NK-92 treated with Interleukin-12 subunit alpha and Interleukin-12 subunit beta, amount 100 ng/mL, for 24 hours (cell line): ENCODE measurements at regions not wholly inside any gene's neighbourhood (a gene's known extent, or its start where the extent isn't known, plus 50 kb on each side); places are given as distances from the start of the nearest gene placed in this dataset.

ENCODE experiments used
- DNase-seq: peaks from one replicate; lab custom pipeline; 2025; lab: John Stamatoyannopoulos, UW

GRCh38 chr6:87806635-87807034, 104.6 kb upstream of the AKIRIN2 start:
- DNase-seq, result no peak

- DNase-seq, result no peak
These were observed 104.1 kb upstream of the AKIRIN2 start for GRCh38 chr6:87806099-87806498.

DNA sequence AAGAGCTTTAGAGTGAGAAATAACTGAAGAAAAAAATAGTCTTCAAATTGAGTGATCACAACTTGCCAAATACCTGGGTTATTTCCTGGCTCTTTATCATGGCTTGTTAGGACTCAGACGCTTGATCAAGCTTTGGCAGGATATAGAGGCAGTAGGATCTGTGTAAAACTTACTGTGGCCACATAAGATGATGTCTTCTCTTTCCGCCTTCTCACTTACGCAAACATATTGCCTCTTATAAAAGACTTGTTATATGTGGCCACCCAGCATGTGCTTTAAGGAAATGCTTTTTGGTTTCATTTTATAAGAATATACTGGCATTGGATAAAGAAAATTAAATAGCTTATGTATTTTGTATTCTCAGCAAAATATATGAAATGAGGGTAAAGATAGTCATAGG, 101.8 kb upstream of the AKIRIN2 start:
- no peak for DNase-seq

DNA sequence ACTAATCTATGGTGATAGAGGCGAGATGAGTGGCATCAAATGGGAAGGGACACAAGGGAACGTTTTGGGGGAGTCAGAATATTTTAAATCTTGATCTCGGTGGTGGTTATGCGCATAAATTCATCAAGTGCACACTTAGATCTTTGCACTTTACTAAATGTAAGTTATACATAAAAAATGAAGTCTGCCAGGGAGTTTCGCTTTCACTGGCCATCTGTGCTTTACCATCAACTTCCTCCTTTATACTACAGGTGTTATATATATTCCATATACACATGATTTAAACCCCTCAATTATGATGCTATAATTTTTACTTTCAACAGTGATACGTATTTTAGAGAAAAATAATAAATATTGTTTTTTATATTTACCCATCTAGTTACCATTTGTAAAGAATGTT, 97.6 kb upstream of the AKIRIN2 start:
- DNase-seq, result no peak

DNA sequence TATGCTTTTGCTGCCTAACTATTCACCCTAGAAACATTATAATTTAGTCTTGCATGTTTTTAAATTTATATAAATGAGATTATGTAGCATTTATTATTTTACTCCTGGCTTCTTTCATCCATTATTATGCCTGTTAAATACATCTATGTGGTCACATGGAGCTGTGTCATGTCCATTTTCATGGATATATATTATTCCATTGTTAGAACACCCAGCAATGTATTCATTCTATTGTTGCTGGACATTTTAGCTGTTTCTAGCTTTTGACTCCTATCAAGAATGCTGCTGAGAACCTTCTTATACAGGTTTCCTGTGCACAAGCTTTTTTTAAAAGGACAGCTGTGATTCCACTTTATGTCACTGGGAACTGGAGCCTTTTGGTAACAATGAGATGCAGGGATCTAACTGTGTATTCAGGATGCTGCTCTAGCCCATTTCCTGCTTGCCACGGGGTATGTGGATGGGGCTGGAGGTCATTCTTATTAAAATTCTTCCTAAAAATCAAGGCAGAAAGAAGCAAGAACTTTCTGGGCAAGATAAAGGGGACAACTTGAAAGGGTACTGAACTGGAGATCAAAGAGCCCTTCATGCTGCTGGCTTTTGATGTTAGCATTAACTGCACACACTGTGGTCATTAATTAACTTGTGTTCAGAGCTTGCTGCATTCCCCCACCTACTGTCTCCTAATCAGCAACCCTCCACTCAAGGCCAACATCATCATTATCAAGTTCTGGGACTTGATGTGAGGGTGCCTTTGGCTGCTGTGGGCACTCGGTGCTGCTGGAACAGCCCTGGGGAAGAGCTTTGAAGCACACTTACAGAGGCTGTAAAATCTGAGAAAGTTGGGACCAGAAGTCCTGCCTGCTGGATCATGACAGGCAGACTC, 96.6 kb upstream of the AKIRIN2 start:
- no peak for DNase-seq

DNA sequence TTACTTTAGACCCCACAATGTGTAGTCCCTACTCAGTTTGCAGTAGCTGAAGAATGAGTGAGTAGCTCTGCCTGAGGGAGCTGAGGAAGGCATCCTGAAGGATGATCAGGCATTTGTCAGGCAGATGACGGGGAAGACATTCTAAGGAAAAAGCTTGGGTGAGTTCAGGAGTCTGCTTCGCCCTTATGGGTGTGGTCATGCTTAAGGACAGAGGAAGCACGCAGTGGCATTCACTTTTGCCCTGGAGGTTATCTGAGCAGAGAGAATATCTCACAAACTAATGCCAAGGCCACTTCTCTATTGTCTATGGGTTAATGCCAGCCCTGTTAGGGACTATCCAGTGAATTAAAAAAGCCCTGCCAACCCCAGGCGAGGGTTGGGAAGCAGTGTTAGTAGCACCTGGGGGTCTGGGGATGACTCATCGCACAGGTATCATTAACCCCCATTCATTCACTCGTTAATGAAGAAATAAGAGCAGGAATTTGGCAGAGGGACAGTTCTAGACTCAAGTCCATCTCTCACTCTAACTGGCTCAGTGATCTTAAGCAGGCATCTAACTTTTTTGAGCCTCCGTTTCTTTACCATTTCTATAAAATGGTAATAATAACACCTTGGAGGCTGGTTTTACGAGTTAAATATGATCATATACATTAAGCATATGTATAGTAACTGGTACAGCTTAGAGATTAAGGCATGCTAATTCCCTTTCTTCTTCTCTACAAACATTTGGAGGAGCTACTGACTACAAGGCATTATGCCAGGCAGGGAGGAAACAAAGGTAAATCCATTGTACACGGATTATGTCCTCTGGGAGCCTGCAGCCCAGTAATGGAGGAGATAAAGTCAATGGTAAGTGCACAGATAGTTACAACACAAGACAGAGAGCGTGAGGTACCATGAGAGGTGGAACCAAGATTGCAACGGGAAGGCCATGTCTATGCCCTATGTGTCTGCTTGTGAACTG, 93.2 kb upstream of the AKIRIN2 start:
- no peak for DNase-seq

- DNase-seq, result no peak
These were observed 91.3 kb upstream of the AKIRIN2 start for GRCh38 chr6:87793315-87793714.

DNA sequence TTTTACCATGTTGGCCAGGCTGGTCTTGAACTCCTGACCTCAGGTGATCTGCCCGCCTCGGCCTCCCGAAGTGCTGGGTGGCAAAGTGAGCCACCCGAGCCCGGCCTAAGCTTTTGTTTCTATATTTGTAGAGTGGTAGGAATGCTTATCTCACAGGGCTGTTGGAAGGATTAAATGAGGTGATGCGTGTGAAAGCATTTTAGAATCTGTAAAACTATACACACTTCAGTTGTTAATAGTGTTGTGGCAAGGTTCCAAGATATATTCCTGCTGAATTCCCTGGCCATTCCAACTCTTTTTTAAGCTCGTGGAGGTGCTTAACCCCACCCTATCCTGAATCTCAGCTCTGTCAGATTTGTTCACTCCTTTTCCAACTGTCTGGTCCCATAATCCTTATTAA, 89.9 kb upstream of the AKIRIN2 start:
- DNase-seq, result no peak

DNA sequence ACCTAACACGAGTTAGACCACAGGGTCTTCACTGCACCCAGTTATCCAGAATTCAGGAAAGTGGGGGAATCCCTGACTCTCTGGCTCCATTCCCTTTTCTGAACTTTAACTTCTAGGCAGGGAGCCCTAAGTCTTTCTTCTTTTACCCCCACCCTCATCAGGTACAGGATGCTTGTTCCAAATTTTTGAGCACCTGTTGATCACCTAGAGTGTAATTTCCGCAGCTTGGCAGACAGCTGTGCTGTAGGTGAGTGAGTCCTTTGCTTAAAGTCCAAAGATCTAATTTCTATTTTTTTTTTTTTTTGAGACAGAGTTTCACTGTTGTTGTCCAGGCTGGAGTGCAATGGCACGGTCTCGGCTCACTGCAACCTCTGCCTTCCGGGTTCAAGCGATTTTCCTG, 89.5 kb upstream of the AKIRIN2 start:
- no peak for DNase-seq

GRCh38 chr6:87791029-87791428, 89.0 kb upstream of the AKIRIN2 start:
- no peak for DNase-seq

- no peak for DNase-seq
These were observed 87.9 kb upstream of the AKIRIN2 start for GRCh38 chr6:87789900-87790290.

- no peak for DNase-seq
These were observed 87.3 kb upstream of the AKIRIN2 start for GRCh38 chr6:87789198-87789899.

DNA sequence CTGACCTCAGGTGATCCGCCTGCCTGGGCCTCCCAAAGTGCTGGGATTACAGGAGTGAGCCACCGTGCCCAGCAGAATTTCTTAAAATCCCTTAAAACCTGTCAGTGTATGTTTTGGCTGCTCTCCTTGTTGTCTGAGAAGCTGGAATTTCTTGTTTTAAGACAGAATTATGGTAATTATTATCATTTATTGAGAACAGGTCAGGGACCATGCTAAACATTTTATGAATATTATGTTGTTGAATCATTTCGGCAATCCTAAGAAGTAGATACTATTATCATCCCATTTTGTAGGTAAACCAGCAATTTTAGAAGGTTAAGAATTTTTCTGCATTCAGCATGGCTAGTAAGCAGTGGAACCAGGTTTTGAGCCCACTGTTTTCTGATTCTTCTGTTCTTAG, 86.1 kb upstream of the AKIRIN2 start:
- no peak for DNase-seq

DNA sequence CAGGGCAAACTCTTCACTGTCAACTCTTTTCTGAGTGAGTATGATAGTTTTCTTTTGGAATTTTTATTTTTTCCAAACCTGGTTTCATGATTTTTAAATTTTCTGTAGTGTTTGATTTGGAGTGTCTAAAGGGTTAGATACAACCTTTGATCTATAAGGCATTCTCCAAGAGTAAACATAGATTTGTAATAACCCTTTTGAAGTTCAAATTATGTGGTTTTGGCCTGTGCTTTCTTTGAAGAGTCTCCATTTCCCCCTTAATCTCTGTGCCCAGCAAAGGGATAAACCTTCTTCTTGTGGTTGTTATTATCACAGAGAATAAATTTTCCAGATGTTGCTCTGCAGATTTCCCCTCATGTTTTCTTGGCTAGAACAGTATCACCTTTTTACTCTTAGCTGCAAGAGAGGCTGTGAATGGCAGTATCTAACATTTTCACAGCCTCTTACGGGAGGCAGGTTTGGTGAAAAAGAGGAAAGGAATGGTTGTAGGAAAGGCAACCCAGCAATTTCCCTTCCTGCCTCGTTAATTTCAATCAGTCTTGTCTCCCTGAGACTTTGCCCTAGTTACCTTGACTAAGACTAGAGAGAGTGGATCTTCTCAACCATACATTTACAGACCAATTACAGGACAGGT, 83.3 kb upstream of the AKIRIN2 start:
- no peak for DNase-seq

GRCh38 chr6:87784690-87785089, 82.7 kb upstream of the AKIRIN2 start:
- DNase-seq, result no peak

DNA sequence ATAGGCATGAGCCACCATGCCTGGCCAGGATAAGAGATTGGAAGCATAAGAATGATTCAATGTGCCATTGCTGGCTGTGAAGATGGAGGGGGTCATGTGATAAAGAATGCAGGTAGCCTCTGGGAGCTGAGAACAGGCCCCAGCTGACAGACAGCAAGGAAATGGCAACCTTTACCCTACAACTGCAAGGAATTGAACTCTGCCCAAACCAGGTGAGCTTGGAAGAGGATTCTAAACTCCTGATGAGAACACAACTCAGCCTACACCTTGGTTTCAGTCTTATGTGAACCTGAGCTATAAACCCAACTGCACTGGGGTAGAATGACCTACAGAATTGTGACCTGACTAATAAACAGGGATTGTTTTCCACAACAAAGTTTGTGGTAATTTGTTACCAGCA, 82.0 kb upstream of the AKIRIN2 start:
- DNase-seq, result no peak

GRCh38 chr6:87779542-87779941, 77.5 kb upstream of the AKIRIN2 start:
- no peak for DNase-seq

GRCh38 chr6:87772597-87773530, 70.8 kb upstream of the AKIRIN2 start:
- no peak for DNase-seq

DNA sequence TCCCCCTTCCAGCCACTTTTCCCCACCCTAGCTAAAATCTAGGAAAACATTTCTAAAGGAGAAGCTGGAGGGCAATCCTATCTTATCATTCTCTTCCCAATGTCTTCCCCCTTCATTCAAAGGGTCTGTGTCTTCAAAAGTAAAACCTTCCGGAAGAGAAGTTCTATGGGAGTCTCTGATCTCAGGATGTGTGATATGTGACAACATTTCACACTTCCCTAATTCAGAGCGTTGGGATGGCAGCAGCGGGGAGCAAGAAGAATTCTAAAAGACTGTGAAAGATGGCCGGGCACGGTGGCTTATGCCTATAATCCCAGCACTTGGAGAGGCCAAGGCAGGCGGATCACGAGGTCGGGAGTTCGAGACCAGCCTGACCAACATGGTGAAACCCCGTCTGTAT, 65.4 kb upstream of the AKIRIN2 start:
- no peak for DNase-seq

GRCh38 chr6:87766211-87766610, 64.2 kb upstream of the AKIRIN2 start:
- DNase-seq, result no peak

- no peak for DNase-seq
These were observed 61.9 kb upstream of the AKIRIN2 start for GRCh38 chr6:87763901-87764300.
